Fibroblast of the aortic adventitia (primary cell): ENCODE measurements at regions not wholly inside any gene's neighbourhood (a gene's known extent, or its start where the extent isn't known, plus 50 kb on each side); places are given as distances from the start of the nearest gene placed in this dataset.

Experiments
- DNase-seq: peaks from one replicate; pipeline ENCODE4 v3.0.0-alpha.2; 2010; ENCODE audit warnings: low read depth
- H3K4me3 ChIP-seq: 2 replicates; pipeline ENCODE4 v1.5.1; 2011; ENCODE audit warnings: low read depth, mild to moderate bottlenecking, control low read depth, low read length, moderate library complexity
- TF ChIP-seq, protein P1 (sequence below): IDR thresholded peaks from 2 replicates; pipeline ENCODE4 v1.5.1; 2011; ENCODE audit warnings: mild to moderate bottlenecking, low read length, control low read depth, inconsistent platforms; ENCODE audit not compliant: insufficient read depth

DNA sequence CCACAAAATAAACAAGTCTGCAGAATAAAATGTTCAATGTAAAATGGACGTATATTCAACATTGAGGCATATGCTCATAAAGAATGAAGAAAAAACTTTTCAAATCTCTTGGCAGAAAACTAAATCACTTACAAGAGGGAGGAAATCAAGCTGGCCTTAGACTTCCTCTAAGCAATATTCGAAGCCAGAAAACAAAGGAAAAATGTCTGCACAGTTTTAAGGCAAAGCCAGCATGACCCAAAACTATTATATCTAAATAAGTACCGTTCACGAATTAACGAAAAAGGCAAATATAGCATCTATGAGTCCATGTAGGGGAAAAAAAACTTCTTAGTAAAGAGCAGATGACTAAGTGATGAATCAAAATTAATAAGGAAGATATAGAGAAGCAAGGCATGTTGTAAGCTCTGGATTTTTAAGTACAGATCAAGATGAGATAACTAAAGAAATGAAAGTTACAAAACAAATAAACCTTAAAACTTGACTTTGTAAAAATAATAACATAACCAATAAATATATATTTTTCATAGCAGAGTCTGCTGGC lies 101.3 kb downstream of the KCNRG start:
- TF ChIP-seq, protein P1, sequence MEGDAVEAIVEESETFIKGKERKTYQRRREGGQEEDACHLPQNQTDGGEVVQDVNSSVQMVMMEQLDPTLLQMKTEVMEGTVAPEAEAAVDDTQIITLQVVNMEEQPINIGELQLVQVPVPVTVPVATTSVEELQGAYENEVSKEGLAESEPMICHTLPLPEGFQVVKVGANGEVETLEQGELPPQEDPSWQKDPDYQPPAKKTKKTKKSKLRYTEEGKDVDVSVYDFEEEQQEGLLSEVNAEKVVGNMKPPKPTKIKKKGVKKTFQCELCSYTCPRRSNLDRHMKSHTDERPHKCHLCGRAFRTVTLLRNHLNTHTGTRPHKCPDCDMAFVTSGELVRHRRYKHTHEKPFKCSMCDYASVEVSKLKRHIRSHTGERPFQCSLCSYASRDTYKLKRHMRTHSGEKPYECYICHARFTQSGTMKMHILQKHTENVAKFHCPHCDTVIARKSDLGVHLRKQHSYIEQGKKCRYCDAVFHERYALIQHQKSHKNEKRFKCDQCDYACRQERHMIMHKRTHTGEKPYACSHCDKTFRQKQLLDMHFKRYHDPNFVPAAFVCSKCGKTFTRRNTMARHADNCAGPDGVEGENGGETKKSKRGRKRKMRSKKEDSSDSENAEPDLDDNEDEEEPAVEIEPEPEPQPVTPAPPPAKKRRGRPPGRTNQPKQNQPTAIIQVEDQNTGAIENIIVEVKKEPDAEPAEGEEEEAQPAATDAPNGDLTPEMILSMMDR: no peak
- no peak overlapping the region for H3K4me3 ChIP-seq
- DNase-seq: peak; percentile 32

DNA sequence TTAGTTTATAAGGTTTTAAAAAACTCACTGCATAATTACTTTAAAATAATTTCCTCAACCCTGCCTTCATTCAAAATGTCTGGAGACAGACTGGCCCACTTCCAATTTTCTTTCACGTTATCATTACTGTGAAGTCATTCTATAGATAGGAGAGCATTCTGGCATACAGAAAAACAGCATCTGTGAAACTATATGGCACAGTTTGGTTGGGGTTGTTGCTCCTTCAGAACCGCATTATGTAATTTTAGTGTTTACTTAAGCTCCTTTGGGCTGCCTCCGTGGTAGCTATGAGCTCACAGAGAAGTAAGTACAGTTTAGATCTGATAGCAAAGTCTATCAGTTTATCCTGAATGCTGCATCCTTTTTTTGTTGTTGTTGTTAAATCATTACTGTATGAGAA lies 104.3 kb downstream of the KCNRG start:
- peak; percentile 38 for DNase-seq
- H3K4me3 ChIP-seq: no peak overlapping the region
- TF ChIP-seq, protein P1: no peak

DNA sequence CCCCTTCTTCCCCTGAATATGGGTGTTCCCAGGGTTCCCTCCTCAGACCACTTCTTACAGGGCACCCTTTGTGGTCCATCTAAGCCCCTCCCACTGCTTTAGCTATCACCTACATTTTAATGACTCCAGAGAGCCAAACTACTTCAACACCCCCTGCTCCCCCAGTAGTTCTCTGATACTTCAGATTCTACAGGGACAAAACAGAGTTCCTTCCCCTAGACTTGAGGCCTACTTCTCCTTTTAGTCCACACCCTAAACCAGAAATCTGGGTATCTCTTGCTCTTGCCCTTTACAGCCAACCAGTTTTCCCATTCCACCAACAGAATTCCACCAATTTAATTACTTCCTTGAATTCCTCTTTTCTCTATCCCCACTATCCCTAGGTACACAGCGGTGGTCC lies 107.2 kb downstream of the KCNRG start:
- TF ChIP-seq, protein P1: no peak
- H3K4me3 ChIP-seq: no peak overlapping the region
- DNase-seq: no peak

- peak overlapping the region; percentile 76 for H3K4me3 ChIP-seq
- DNase-seq: no peak
- TF ChIP-seq, protein P1: no peak
Observed at GRCh38 chr13:50123002-50123401, 107.8 kb downstream of the KCNRG start.

GRCh38 chr13:50123515-50123861 lies 108.2 kb downstream of the KCNRG start:
- TF ChIP-seq, protein P1: no peak
- H3K4me3 ChIP-seq: peak overlapping the region; percentile 76
- DNase-seq: no peak

- peak overlapping the region; percentile 76 for H3K4me3 ChIP-seq
- TF ChIP-seq, protein P1: peak; percentile 2
- peak; percentile 95 for DNase-seq
Observed at GRCh38 chr13:50123862-50124535, 108.8 kb downstream of the KCNRG start.
